HepG2 (cell line): ENCODE measurements at regions not wholly inside any gene's neighbourhood (a gene's known extent, or its start where the extent isn't known, plus 50 kb on each side); places are given as distances from the start of the nearest gene placed in this dataset.

Experiments used
- ATAC-seq: fragments of 200-7000 bp; cut with Tn5 transposase; 3 replicates; pipeline ENCODE4 v1.9.1; 2020; ENCODE audit warnings: mild to moderate bottlenecking, moderate library complexity
- BruUV-seq: library from RNA; stranded (reverse); fragments of 400-500 nt; replicated peaks from 2 replicates; lab custom pipeline; 2021; lab: Mats Ljungman, UMichigan
- CTCF ChIA-PET: fragments of 300-600 bp; formaldehyde crosslinking; extraction: SDS; loops from one replicate; lab custom pipeline; 2021; ENCODE audit warnings: low total read pairs, inconsistent platforms, low intra/inter-chr PET ratio; lab: Yijun Ruan, JAX
- POLR2A ChIA-PET: fragments of 350-600 bp; sonication (Branson Sonifier 250); formaldehyde crosslinking; loops from one replicate; lab custom pipeline; 2020; ENCODE audit warnings: antibody characterized with exemption, inconsistent platforms; lab: Yijun Ruan, JAX
- DNase-seq: peaks from one replicate; pipeline ENCODE4 v3.0.0-alpha.2; 2015; ENCODE audit warnings: low spot score
- FAIRE-seq: peaks from 3 replicates; lab custom pipeline; 2011; peaks lifted over from hg19 to GRCh38; lab: Jason Lieb, UNC
- H2AFZ ChIP-seq: one replicate; pipeline ENCODE4 v1.6.1; 2011; ENCODE audit warnings: low read length, inconsistent platforms
- H3K27ac ChIP-seq: fragments of 300-600 bp; 3 replicates; pipeline ENCODE4 v1.8.0; 2011; ENCODE audit warnings: mixed run types, mild to moderate bottlenecking, mixed read lengths, low read length, inconsistent platforms; ENCODE audit not compliant: insufficient read depth; ENCODE audit errors: extremely low read length
- H3K27me3 ChIP-seq, 2 experiments: fragments of 200-600 bp in 1 of 2; 2 replicates in 1 of 2; 3 replicates in 1 of 2; pipeline versions ENCODE4 v1.6.0 to v1.8.0; 2011; ENCODE audit warnings: low read length in 2 of 2, mild to moderate bottlenecking in 2 of 2, moderate library complexity in 2 of 2, inconsistent platforms in 1 of 2; ENCODE audit not compliant: insufficient read depth in 2 of 2, control insufficient read depth in 1 of 2
- H3K36me3 ChIP-seq, 2 experiments: fragments of 200-600 bp in 1 of 2; replicated peaks in 1 of 2; 2 replicates in 1 of 2; 3 replicates in 1 of 2; pipeline versions ENCODE4 v1.5.1 to v1.8.0; 2011; ENCODE audit warnings: low read length in 2 of 2, inconsistent platforms in 1 of 2; ENCODE audit not compliant: insufficient read depth in 2 of 2, control insufficient read depth in 1 of 2
- H3K4me1 ChIP-seq: 2 replicates; pipeline ENCODE4 v1.5.1; 2012; ENCODE audit warnings: low read length, inconsistent platforms; ENCODE audit not compliant: insufficient read depth
- H3K4me2 ChIP-seq: 2 replicates; pipeline ENCODE4 v1.6.0; 2011; ENCODE audit warnings: low read depth, low read length, inconsistent platforms
- H3K4me3 ChIP-seq, 3 experiments: fragments of 200-600 bp in 1 of 3; sonication (generic), shearing (Covaris generic) in 1 of 3; replicated peaks in 1 of 3; 2 replicates each; pipeline ENCODE4 v1.5.1; 2011 to 2016; ENCODE audit warnings: low read length in 3 of 3, inconsistent platforms in 2 of 3, low read depth in 2 of 3, mild to moderate bottlenecking in 2 of 3, control low read depth in 1 of 3, mixed read lengths in 1 of 3; ENCODE audit not compliant: insufficient read depth in 1 of 3
- H3K79me2 ChIP-seq: one replicate; pipeline ENCODE4 v1.6.1; 2011; ENCODE audit warnings: low read length, inconsistent platforms; ENCODE audit not compliant: insufficient read depth
- H3K9ac ChIP-seq: 2 replicates; pipeline ENCODE4 v1.6.0; 2011; ENCODE audit warnings: mild to moderate bottlenecking, low read depth, low read length, inconsistent platforms; ENCODE audit not compliant: insufficient read depth
- H3K9me3 ChIP-seq: 2 replicates; pipeline ENCODE4 v1.5.1; 2012; ENCODE audit warnings: mild to moderate bottlenecking, low read length
- H4K20me1 ChIP-seq: 2 replicates; pipeline ENCODE4 v1.6.0; 2011; ENCODE audit warnings: inconsistent platforms, mild to moderate bottlenecking, low read length, moderate library complexity; ENCODE audit not compliant: insufficient read depth
- AGO1 ChIP-seq: fragments of 200-400 bp; formaldehyde crosslinking; IDR thresholded peaks from 2 replicates; pipeline ENCODE4 v1.6.1; 2017; ENCODE audit warnings: mild to moderate bottlenecking, low read depth, low read length, moderate library complexity; ENCODE audit not compliant: poor library complexity, severe bottlenecking
- SKI ChIP-seq: fragments of 450-650 bp; IDR thresholded peaks from one replicate; pipeline ENCODE4 v1.6.1; 2018; ENCODE audit warnings: mild to moderate bottlenecking; ENCODE audit not compliant: partially characterized antibody
- SNAPC2 ChIP-seq: sonication (generic); formaldehyde crosslinking; IDR thresholded peaks from 2 replicates; pipeline ENCODE4 v1.8.1; 2022; ENCODE audit warnings: mild to moderate bottlenecking, missing genetic modification reagents
- STAG1 ChIP-seq: sonication (generic); formaldehyde crosslinking; IDR thresholded peaks from 2 replicates; pipeline ENCODE4 v1.4.0; 2020; ENCODE audit warnings: missing genetic modification reagents
- ZFX ChIP-seq: sonication (generic); formaldehyde crosslinking; IDR thresholded peaks from 2 replicates; pipeline ENCODE4 v1.4.0; 2020; ENCODE audit warnings: mild to moderate bottlenecking, low read depth, missing genetic modification reagents, moderate library complexity
- ZNF354B ChIP-seq: sonication (generic); formaldehyde crosslinking; IDR thresholded peaks from 2 replicates; pipeline ENCODE4 v1.8.0; 2022; ENCODE audit warnings: mild to moderate bottlenecking, missing genetic modification reagents
- ZNF362 ChIP-seq: sonication (generic); formaldehyde crosslinking; IDR thresholded peaks from 2 replicates; pipeline ENCODE4 v1.4.0; 2020; ENCODE audit warnings: missing genetic modification reagents, mild to moderate bottlenecking, borderline replicate concordance
- WGBS: methylation state at CpG from one replicate; pipeline ENCODE4 v1.1.6; 2017; ENCODE audit warnings: low lambda C conversion rate; 5-methylcytosine and 5-hydroxymethylcytosine counted together
- in situ Hi-C: cut with HindIII; loops from 2 replicates; pipeline ENCODE4 v1.10.0; 2017; ENCODE audit warnings: low pct_unique_long_range_greater_than_20kb; ENCODE audit not compliant: extremely low pct_ligation_motif_present
- intact Hi-C: fragments of 100-400 bp; cut with micrococcal nuclease; formaldehyde crosslinking; loops from one replicate; pipeline ENCODE4 v1.10.0; 2022; ENCODE audit not compliant: unreplicated experiment
- TF ChIP-seq, protein P1 (sequence below): sonication (generic); formaldehyde crosslinking; IDR thresholded peaks from 2 replicates; pipeline ENCODE4 v1.4.0; 2020; ENCODE audit warnings: missing genetic modification reagents
- TF ChIP-seq, protein P2 (sequence below): sonication (generic); formaldehyde crosslinking; IDR thresholded peaks from 2 replicates; pipeline ENCODE4; 2020; ENCODE audit warnings: missing genetic modification reagents, mild to moderate bottlenecking, borderline replicate concordance
- TF ChIP-seq, protein P3 (sequence below): sonication (generic); formaldehyde crosslinking; IDR thresholded peaks from 2 replicates; pipeline ENCODE4 v1.4.0; 2020; ENCODE audit warnings: missing genetic modification reagents

DNA sequence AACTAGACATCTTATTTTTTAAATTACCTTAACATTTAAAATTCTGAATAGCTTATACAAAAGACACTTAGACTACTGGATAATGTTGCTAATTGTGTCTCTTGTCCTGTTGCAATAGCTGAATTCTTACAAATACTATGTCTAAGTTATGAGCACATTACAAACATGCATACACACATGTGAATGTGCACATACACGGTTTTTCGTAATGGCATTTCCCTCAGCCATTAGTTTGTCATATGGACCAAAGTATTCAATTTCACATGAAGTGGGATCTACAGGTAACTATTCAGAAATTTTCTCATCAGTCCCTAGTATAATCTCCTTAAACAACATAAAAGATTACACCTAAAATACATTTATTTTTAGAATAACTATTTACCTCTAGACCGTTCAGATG lies 178.6 kb upstream of the BET1 start:
- Histone ChIP-seq H3K4me3 (no peak overlapping the region), H3K4me2 (no peak overlapping the region), H3K9ac (no peak overlapping the region), H3K27ac (no peak overlapping the region), H3K4me1 (no peaks in the 10 kb centered on the region; the same call in 1 of the 2 replicates), H3K9me3 (no peaks in the 10 kb centered on the region), H3K36me3 (no peaks in the 10 kb centered on the region), H4K20me1 (no peaks in the 10 kb centered on the region), H3K27me3 (no peaks in the 10 kb centered on the region), H3K79me2 (no peaks in the 10 kb centered on the region), H2AFZ (no peak overlapping the region)
- in situ Hi-C loops (no loop called here), intact Hi-C loops (no loop called here)
- no TSS peak for BruUV-seq
- ATAC-seq, result no peak
- WGBS, result 2% methylated on average over 3 of the region's 3 CpGs
- POLR2A ChIA-PET, result no interaction called here
- no peak for TF ChIP-seq SKI
- no peak for TF ChIP-seq STAG1 (CRISPR knock-in tag)
- no peak for TF ChIP-seq ZFX
- TF ChIP-seq, protein P1, sequence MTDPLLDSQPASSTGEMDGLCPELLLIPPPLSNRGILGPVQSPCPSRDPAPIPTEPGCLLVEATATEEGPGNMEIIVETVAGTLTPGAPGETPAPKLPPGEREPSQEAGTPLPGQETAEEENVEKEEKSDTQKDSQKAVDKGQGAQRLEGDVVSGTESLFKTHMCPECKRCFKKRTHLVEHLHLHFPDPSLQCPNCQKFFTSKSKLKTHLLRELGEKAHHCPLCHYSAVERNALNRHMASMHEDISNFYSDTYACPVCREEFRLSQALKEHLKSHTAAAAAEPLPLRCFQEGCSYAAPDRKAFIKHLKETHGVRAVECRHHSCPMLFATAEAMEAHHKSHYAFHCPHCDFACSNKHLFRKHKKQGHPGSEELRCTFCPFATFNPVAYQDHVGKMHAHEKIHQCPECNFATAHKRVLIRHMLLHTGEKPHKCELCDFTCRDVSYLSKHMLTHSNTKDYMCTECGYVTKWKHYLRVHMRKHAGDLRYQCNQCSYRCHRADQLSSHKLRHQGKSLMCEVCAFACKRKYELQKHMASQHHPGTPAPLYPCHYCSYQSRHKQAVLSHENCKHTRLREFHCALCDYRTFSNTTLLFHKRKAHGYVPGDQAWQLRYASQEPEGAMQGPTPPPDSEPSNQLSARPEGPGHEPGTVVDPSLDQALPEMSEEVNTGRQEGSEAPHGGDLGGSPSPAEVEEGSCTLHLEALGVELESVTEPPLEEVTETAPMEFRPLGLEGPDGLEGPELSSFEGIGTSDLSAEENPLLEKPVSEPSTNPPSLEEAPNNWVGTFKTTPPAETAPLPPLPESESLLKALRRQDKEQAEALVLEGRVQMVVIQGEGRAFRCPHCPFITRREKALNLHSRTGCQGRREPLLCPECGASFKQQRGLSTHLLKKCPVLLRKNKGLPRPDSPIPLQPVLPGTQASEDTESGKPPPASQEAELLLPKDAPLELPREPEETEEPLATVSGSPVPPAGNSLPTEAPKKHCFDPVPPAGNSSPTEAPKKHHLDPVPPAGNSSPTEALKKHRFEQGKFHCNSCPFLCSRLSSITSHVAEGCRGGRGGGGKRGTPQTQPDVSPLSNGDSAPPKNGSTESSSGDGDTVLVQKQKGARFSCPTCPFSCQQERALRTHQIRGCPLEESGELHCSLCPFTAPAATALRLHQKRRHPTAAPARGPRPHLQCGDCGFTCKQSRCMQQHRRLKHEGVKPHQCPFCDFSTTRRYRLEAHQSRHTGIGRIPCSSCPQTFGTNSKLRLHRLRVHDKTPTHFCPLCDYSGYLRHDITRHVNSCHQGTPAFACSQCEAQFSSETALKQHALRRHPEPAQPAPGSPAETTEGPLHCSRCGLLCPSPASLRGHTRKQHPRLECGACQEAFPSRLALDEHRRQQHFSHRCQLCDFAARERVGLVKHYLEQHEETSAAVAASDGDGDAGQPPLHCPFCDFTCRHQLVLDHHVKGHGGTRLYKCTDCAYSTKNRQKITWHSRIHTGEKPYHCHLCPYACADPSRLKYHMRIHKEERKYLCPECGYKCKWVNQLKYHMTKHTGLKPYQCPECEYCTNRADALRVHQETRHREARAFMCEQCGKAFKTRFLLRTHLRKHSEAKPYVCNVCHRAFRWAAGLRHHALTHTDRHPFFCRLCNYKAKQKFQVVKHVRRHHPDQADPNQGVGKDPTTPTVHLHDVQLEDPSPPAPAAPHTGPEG, result no peak
- TF ChIP-seq AGO1, result no peak
- no peak for TF ChIP-seq SNAPC2 (CRISPR knock-in tag)
- TF ChIP-seq, protein P2, sequence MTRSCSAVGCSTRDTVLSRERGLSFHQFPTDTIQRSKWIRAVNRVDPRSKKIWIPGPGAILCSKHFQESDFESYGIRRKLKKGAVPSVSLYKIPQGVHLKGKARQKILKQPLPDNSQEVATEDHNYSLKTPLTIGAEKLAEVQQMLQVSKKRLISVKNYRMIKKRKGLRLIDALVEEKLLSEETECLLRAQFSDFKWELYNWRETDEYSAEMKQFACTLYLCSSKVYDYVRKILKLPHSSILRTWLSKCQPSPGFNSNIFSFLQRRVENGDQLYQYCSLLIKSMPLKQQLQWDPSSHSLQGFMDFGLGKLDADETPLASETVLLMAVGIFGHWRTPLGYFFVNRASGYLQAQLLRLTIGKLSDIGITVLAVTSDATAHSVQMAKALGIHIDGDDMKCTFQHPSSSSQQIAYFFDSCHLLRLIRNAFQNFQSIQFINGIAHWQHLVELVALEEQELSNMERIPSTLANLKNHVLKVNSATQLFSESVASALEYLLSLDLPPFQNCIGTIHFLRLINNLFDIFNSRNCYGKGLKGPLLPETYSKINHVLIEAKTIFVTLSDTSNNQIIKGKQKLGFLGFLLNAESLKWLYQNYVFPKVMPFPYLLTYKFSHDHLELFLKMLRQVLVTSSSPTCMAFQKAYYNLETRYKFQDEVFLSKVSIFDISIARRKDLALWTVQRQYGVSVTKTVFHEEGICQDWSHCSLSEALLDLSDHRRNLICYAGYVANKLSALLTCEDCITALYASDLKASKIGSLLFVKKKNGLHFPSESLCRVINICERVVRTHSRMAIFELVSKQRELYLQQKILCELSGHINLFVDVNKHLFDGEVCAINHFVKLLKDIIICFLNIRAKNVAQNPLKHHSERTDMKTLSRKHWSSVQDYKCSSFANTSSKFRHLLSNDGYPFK, result no peak
- no peak for TF ChIP-seq ZNF354B
- TF ChIP-seq ZNF362 (CRISPR knock-in tag), result no peak
- TF ChIP-seq, protein P3, sequence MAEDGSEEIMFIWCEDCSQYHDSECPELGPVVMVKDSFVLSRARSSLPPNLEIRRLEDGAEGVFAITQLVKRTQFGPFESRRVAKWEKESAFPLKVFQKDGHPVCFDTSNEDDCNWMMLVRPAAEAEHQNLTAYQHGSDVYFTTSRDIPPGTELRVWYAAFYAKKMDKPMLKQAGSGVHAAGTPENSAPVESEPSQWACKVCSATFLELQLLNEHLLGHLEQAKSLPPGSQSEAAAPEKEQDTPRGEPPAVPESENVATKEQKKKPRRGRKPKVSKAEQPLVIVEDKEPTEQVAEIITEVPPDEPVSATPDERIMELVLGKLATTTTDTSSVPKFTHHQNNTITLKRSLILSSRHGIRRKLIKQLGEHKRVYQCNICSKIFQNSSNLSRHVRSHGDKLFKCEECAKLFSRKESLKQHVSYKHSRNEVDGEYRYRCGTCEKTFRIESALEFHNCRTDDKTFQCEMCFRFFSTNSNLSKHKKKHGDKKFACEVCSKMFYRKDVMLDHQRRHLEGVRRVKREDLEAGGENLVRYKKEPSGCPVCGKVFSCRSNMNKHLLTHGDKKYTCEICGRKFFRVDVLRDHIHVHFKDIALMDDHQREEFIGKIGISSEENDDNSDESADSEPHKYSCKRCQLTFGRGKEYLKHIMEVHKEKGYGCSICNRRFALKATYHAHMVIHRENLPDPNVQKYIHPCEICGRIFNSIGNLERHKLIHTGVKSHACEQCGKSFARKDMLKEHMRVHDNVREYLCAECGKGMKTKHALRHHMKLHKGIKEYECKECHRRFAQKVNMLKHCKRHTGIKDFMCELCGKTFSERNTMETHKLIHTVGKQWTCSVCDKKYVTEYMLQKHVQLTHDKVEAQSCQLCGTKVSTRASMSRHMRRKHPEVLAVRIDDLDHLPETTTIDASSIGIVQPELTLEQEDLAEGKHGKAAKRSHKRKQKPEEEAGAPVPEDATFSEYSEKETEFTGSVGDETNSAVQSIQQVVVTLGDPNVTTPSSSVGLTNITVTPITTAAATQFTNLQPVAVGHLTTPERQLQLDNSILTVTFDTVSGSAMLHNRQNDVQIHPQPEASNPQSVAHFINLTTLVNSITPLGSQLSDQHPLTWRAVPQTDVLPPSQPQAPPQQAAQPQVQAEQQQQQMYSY (CRISPR knock-in tag), result no peak
- FAIRE-seq, result no peak
- CTCF ChIA-PET, result no interaction called here
- DNase-seq, result no peak
